C4-2B (cell line): ENCODE measurements at regions not wholly inside any gene's neighbourhood (a gene's known extent, or its start where the extent isn't known, plus 50 kb on each side); places are given as distances from the start of the nearest gene placed in this dataset.

ENCODE experiments used
- CTCF ChIP-seq: fragments of 450-650 bp; conservative IDR thresholded peaks from 2 replicates; pipeline ENCODE4 v1.5.1; 2017; ENCODE audit warnings: mild to moderate bottlenecking
- ZFX ChIP-seq: fragments of 450-650 bp; IDR thresholded peaks from 2 replicates; pipeline ENCODE4 v1.6.1; 2017

DNA sequence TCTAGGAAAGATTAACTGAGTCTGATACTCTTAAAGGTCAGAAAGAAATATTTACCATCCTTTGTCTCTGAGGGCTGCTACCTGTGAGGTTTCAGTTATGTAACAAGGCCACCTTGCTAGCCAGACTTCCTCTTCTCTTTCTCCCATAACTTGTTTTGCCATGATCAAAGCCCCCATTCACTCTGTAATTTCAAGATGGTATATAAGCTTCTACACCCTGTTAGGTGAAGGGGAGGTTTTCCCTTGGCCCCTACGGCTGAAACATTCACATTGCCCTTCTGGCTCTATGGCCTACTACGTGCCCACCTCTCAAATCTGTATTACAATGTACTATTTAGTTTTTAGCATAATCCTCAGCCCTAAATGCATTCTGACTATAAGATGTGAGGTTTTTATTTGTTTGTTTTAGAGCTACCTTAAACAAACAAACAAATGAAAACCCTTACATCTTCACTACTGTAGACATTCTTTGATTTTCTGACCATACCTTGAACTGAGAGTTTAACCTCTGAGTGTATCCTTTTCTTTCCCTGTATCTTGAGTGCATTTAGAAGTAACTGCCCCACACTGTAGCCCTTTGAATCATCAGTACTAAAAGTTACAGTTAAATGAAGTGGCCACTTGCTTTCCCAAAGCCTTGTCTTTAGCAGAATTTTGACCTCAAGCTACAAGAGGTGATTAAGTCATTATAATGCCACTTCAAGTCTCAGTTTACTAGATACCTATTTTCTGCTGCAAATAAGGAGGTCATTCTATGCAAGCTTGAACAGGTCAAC, 332.2 kb downstream of the SOCS6 start:
- TF ChIP-seq CTCF, result no peak
- no peak for TF ChIP-seq ZFX
